GM12878 (cell line): ENCODE measurements at regions not wholly inside any gene's neighbourhood (a gene's known extent, or its start where the extent isn't known, plus 50 kb on each side); places are given as distances from the start of the nearest gene placed in this dataset.

Experiments
- ATAC-seq: fragments of 200-7000 bp; cut with Tn5 transposase; 3 replicates; pipeline ENCODE4 v1.9.1; 2020; ENCODE audit warnings: mild to moderate bottlenecking, moderate library complexity
- BruUV-seq: library from RNA; stranded (reverse); fragments of 400-500 nt; replicated peaks from 2 replicates; lab custom pipeline; 2021; lab: Mats Ljungman, UMichigan
- CTCF ChIA-PET: fragments of 300-600 bp; sonication (Branson Sonifier 250); formaldehyde crosslinking; extraction: SDS; loops from one replicate; lab custom pipeline; 2021; ENCODE audit warnings: inconsistent platforms; lab: Yijun Ruan, JAX
- POLR2A ChIA-PET: fragments of 350-600 bp; formaldehyde crosslinking; extraction: SDS; loops from one replicate; lab custom pipeline; 2021; ENCODE audit warnings: inconsistent platforms; lab: Charles Lee
- RAD21 ChIA-PET: fragments of 300-600 bp; sonication (Branson Sonifier 250); formaldehyde crosslinking; loops from one replicate; lab custom pipeline; 2023; ENCODE audit warnings: antibody characterized with exemption; ENCODE audit not compliant: unreplicated experiment; lab: Charles Lee
- SMC1A ChIA-PET: fragments of 300-600 bp; sonication (Branson Sonifier 250); formaldehyde crosslinking; loops from one replicate; lab custom pipeline; 2023; ENCODE audit not compliant: unreplicated experiment, uncharacterized antibody; lab: Charles Lee
- DNase-seq: peaks from one replicate; pipeline ENCODE4 v3.0.0-alpha.2; 2011; ENCODE audit warnings: low read depth, low spot score
- FAIRE-seq: peaks from 3 replicates; lab custom pipeline; 2011; peaks lifted over from hg19 to GRCh38; lab: Jason Lieb, UNC
- H2AFZ ChIP-seq: 2 replicates; pipeline ENCODE4 v1.6.0; 2011; ENCODE audit warnings: low read depth, low read length, control low read depth; ENCODE audit not compliant: control insufficient read depth
- H3K27ac ChIP-seq: 2 replicates; pipeline ENCODE4 v1.5.1; 2011; ENCODE audit warnings: control low read depth; ENCODE audit not compliant: control insufficient read depth, insufficient read depth
- H3K27me3 ChIP-seq, 2 experiments: replicated peaks in 1 of 2; 2 replicates each; pipeline versions ENCODE4 v1.6.0 to v1.6.1; 2011; ENCODE audit warnings: low read length in 1 of 2; ENCODE audit not compliant: control insufficient read depth in 2 of 2, insufficient read depth in 2 of 2
- H3K36me3 ChIP-seq, 2 experiments: 2 replicates each; pipeline ENCODE4 v1.5.1; 2011; ENCODE audit warnings: low read length in 1 of 2; ENCODE audit not compliant: control insufficient read depth in 2 of 2, insufficient read depth in 2 of 2
- H3K4me1 ChIP-seq: 2 replicates; pipeline ENCODE4 v1.6.1; 2011; ENCODE audit warnings: mild to moderate bottlenecking, low read length, moderate library complexity, mixed read lengths; ENCODE audit not compliant: control insufficient read depth, insufficient read depth
- H3K4me2 ChIP-seq: 2 replicates; pipeline ENCODE4 v1.6.0; 2011; ENCODE audit warnings: control low read depth; ENCODE audit not compliant: control insufficient read depth, insufficient read depth
- H3K4me3 ChIP-seq: fragments of 200-600 bp; sonication (generic); 2 replicates; pipeline ENCODE4 v1.5.1; 2016
- H3K79me2 ChIP-seq: 2 replicates; pipeline ENCODE4 v1.6.0; 2011; ENCODE audit warnings: low read length; ENCODE audit not compliant: control insufficient read depth, insufficient read depth
- H3K9ac ChIP-seq: 2 replicates; pipeline ENCODE4 v1.8.0; 2011; ENCODE audit warnings: low read length, control low read depth, mixed read lengths; ENCODE audit not compliant: control insufficient read depth, insufficient read depth
- H3K9me3 ChIP-seq: replicated peaks from 3 replicates; pipeline ENCODE4 v1.5.1; 2011; ENCODE audit warnings: mild to moderate bottlenecking, low read length; ENCODE audit not compliant: control insufficient read depth, insufficient read depth
- H4K20me1 ChIP-seq: 2 replicates; pipeline ENCODE4 v1.6.0; 2011; ENCODE audit not compliant: control insufficient read depth, insufficient read depth
- BCL11A ChIP-seq: IDR thresholded peaks from 2 replicates; pipeline ENCODE4 v1.6.1; 2011; ENCODE audit warnings: low read depth, low read length
- EP300 ChIP-seq, 2 experiments: fragments of 150-350 bp in 1 of 2; IDR thresholded peaks; 2 replicates each; pipeline ENCODE4 v1.6.1; 2011 to 2012; ENCODE audit warnings: low read depth in 2 of 2, low read length in 2 of 2, borderline replicate concordance in 1 of 2, improper control_type of control experiment in 1 of 2, inconsistent platforms in 1 of 2; ENCODE audit not compliant: control insufficient read depth in 1 of 2
- HDGF ChIP-seq: fragments of 450-650 bp; IDR thresholded peaks from 2 replicates; pipeline ENCODE4 v1.6.1; 2016; ENCODE audit warnings: antibody characterized with exemption
- IRF4 ChIP-seq: IDR thresholded peaks from 2 replicates; pipeline ENCODE4 v1.6.1; 2011; ENCODE audit warnings: low read depth, low read length
- JUNB ChIP-seq: IDR thresholded peaks from 2 replicates; pipeline ENCODE4 v1.6.1; 2016; ENCODE audit warnings: antibody characterized with exemption, mild to moderate bottlenecking
- MEF2A ChIP-seq: IDR thresholded peaks from 2 replicates; pipeline ENCODE4 v1.6.1; 2011; ENCODE audit warnings: low read depth, mild to moderate bottlenecking, low read length, moderate library complexity; ENCODE audit not compliant: insufficient read depth
- MLLT1 ChIP-seq: fragments of 450-650 bp; IDR thresholded peaks from 2 replicates; pipeline ENCODE4 v1.6.1; 2016; ENCODE audit warnings: mild to moderate bottlenecking
- NR2F1 ChIP-seq: fragments of 450-650 bp; conservative IDR thresholded peaks from 2 replicates; pipeline ENCODE4 v1.6.1; 2017; ENCODE audit warnings: mild to moderate bottlenecking
- PKNOX1 ChIP-seq: fragments of 450-650 bp; IDR thresholded peaks from 2 replicates; pipeline ENCODE4 v1.6.1; 2016; ENCODE audit warnings: mild to moderate bottlenecking
- POLR2AphosphoS2 ChIP-seq: IDR thresholded peaks from 2 replicates; pipeline ENCODE4 v1.6.1; 2011; ENCODE audit warnings: low read depth, mild to moderate bottlenecking, low read length, improper control_type of control experiment, moderate library complexity
- POU2F2 ChIP-seq: IDR thresholded peaks from 3 replicates; pipeline ENCODE4 v1.6.1; 2011; ENCODE audit warnings: low read depth, mild to moderate bottlenecking, low read length, borderline replicate concordance
- RUNX3 ChIP-seq: IDR thresholded peaks from 2 replicates; pipeline ENCODE4 v1.6.1; 2012; ENCODE audit warnings: low read length, inconsistent platforms
- SMARCA5 ChIP-seq: fragments of 450-650 bp; IDR thresholded peaks from 2 replicates; pipeline ENCODE4 v1.6.1; 2017; ENCODE audit warnings: mild to moderate bottlenecking
- SPI1 ChIP-seq: IDR thresholded peaks from 2 replicates; pipeline ENCODE4 v1.6.1; 2011; ENCODE audit warnings: low read depth, mild to moderate bottlenecking, low read length, moderate library complexity, borderline replicate concordance; ENCODE audit not compliant: insufficient read depth
- ZNF384 ChIP-seq: IDR thresholded peaks from 2 replicates; pipeline ENCODE4 v1.6.1; 2012; ENCODE audit warnings: low read depth, mild to moderate bottlenecking, low read length, improper control_type of control experiment, borderline replicate concordance
- ZSCAN29 ChIP-seq: fragments of 450-650 bp; IDR thresholded peaks from 2 replicates; pipeline ENCODE4 v1.6.1; 2017; ENCODE audit warnings: mild to moderate bottlenecking, moderate library complexity
- WGBS: methylation state at CpG from one replicate; pipeline ENCODE4 v1.1.6; 2016; ENCODE audit warnings: low lambda C conversion rate; ENCODE audit not compliant: insufficient replicate concordance, insufficient coverage; ENCODE audit errors: missing lambda C conversion rate; 5-methylcytosine and 5-hydroxymethylcytosine counted together
- in situ Hi-C: fragments of 300-500 bp; cut with MboI; formaldehyde crosslinking; loops from 9 replicates; pipeline ENCODE4 v1.14.3; 2018; ENCODE audit warnings: mixed read lengths
- intact Hi-C: fragments of 100-400 bp; cut with micrococcal nuclease; formaldehyde crosslinking; loops from one replicate; pipeline ENCODE4 v1.14.2; 2022; ENCODE audit not compliant: unreplicated experiment

- TF ChIP-seq MLLT1 (no peak), HDGF (no peak)
Observed at GRCh38 chr3:82240322-82240721, 478.9 kb upstream of the GBE1 start (continued).

- SMC1A ChIA-PET = no interaction called here
- WGBS = 36% methylated on average over 3 of the region's 3 CpGs
- TF ChIP-seq RUNX3 (no peak), SPI1 (peak; percentile 66)
- Histone ChIP-seq H3K27ac (no peak overlapping the region), H3K4me2 (no peak overlapping the region), H3K4me3 (no peak overlapping the region), H3K9me3 (no peaks in the 10 kb centered on the region), H3K9ac (no peak overlapping the region), H3K27me3 (no peaks in the 10 kb centered on the region), H3K36me3 (no peaks in the 10 kb centered on the region), H3K79me2 (no peaks in the 10 kb centered on the region), H4K20me1 (no peaks in the 10 kb centered on the region), H2AFZ (no peak overlapping the region), H3K4me1 (no peaks in the 10 kb centered on the region)
- RAD21 ChIA-PET = no interaction called here
- BruUV-seq = no TSS peak
- POLR2A ChIA-PET = no interaction called here
- in situ Hi-C loops (no loop called here), intact Hi-C loops (no loop called here)
- ATAC-seq (peak; percentile 51), DNase-seq (no peak), FAIRE-seq (no peak)
- CTCF ChIA-PET = no interaction called here
Observed at GRCh38 chr3:82236257-82236656, 474.8 kb upstream of the GBE1 start.

- SMC1A ChIA-PET = no interaction called here
- CTCF ChIA-PET = no interaction called here
- H3K36me3 ChIP-seq = no peaks in the 10 kb centered on the region
- RAD21 ChIA-PET = no interaction called here
- DNase-seq (peak; percentile 44), FAIRE-seq (peak; percentile 7), ATAC-seq (peak; percentile 83)
- H3K27ac ChIP-seq = no peak overlapping the region
- no peaks in the 10 kb centered on the region; the same call in 2 of the 3 replicates for H3K9me3 ChIP-seq
- no peak overlapping the region for H2AFZ ChIP-seq
- H3K4me2 ChIP-seq = peak overlapping the region; percentile 44; the same call in 1 of the 2 replicates
- no peak overlapping the region for H3K4me3 ChIP-seq
- no TSS peak for BruUV-seq
- intact Hi-C loops (no loop called here), in situ Hi-C loops (no loop called here)
- no peaks in the 10 kb centered on the region for H3K4me1 ChIP-seq
- H3K79me2 ChIP-seq = no peaks in the 10 kb centered on the region
- POLR2A ChIA-PET = no interaction called here
- H4K20me1 ChIP-seq = no peaks in the 10 kb centered on the region
- H3K27me3 ChIP-seq = no peaks in the 10 kb centered on the region
- no peak overlapping the region for H3K9ac ChIP-seq
- 8% methylated on average over 4 of the region's 4 CpGs for WGBS
- TF ChIP-seq NR2F1 (no peak), IRF4 (peak; percentile 43; the same call in 1 of the 2 replicates), ZNF384 (peak; percentile 60; the same call in 1 of the 2 replicates), BCL11A (0 out of 2 replicates have a peak, but pooled peaks have one; percentile 27), POU2F2 (0 out of 3 replicates have a peak, but pooled peaks have one; percentile 10), ZSCAN29 (no peak), SMARCA5 (no peak), JUNB (0 out of 2 replicates have a peak, but pooled peaks have one; percentile 26), MEF2A (0 out of 2 replicates have a peak, but pooled peaks have one; percentile 17), EP300 (IDR thresholded peaks at IDR 0.05; ENCODE audit: borderline replicate concordance in 1 of 2, control insufficient read depth in 1 of 2, low read depth in 2 of 2, low read length in 2 of 2) (0 out of 4 replicates have a peak, but pooled peaks of 1 of the 2 experiments have one; percentile 17), PKNOX1 (peak; percentile 94), POLR2AphosphoS2 (no peak)
Observed at GRCh38 chr3:82229397-82229796, 468.0 kb upstream of the GBE1 start.
